SH-SY5Y (cell line): ENCODE measurements at regions not wholly inside any gene's neighbourhood (a gene's known extent, or its start where the extent isn't known, plus 50 kb on each side); places are given as distances from the start of the nearest gene placed in this dataset.

Experiments
- GATA2 ChIP-seq: IDR thresholded peaks from 2 replicates; pipeline ENCODE4 v1.6.1; 2011; ENCODE audit warnings: mild to moderate bottlenecking, low read depth, low read length
- GATA3 ChIP-seq: IDR thresholded peaks from 2 replicates; pipeline ENCODE4 v1.6.1; 2011; ENCODE audit warnings: low read depth, mild to moderate bottlenecking, low read length, moderate library complexity

DNA sequence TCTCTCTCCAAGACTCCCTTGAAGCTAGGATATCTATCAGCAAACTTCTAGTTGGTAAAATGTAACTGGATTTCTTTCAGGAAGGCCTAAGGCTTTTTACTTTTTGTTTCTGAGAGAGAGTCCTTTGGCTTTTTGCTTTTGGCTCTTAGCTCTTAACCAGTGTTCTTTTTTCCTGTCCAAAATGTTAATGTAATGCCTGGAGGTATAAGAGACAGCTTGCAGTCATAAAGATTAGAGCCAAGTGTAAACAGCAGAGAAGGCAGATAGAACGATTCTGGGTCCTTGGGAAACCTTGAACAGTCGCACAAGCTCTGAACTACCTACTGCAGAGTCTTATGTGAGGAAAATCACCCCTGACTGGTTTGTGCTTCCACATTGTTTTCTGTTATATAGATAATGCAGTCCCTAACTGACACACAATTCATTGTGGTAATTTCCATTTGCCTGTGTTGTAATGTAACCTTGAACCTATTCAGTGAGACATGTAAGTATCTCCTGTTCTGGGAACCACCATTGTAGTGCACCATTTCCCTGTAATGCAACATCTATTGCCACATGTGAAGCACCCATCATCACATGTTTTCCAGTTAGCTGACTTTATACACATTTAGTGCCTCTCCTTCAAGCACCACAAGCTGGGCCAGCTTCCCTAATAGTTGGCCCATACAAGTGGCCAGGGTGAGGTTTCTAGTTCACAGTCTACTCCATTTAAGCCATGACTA is 1311.9 kb downstream of the ROBO1 start:
- TF ChIP-seq GATA3, result no peak
- TF ChIP-seq GATA2, result no peak
